Esophagus squamous epithelium (tissue), 4 donors: ENCODE measurements at regions not wholly inside any gene's neighbourhood (a gene's known extent, or its start where the extent isn't known, plus 50 kb on each side); places are given as distances from the start of the nearest gene placed in this dataset.

Source experiments
- POLR2A ChIP-seq, 4 donors: fragments of 450-650 bp; IDR thresholded peaks; one replicate each; pipeline ENCODE4 v1.6.1; 2017; ENCODE audit warnings: antibody characterized with exemption in 4 of 4, mild to moderate bottlenecking in 4 of 4, moderate library complexity in 3 of 4
- TF ChIP-seq, protein P1 (sequence below), 6 experiments: fragments of 450-650 bp in 4 of 6; fragments of 200-600 bp in 2 of 6; sonication (generic) in 2 of 6; IDR thresholded peaks; one replicate each; pipeline ENCODE4 v1.5.1; 2016 to 2019; ENCODE audit warnings: antibody characterized with exemption in 6 of 6, mild to moderate bottlenecking in 4 of 6, moderate library complexity in 4 of 6

DNA sequence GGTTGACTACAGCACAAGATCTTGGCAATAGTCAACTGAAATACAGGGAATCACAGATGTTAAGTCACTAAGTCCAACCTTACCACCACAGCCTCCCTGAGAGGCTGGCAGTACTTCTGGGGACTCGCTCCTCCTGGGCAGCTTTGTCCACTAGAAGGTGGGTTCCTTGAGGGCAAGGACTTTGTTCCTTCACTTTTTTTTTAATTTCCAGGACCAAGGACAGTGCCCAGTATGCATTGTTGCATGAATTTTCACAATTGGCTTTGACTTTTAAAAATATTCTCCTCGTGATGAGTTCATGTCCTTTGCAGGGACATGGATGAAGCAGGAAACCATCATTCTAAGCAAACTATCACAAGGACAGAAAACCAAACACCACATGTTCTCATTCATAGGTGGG, 96.7 kb upstream of the IGSF21 start:
- TF ChIP-seq, protein P1, sequence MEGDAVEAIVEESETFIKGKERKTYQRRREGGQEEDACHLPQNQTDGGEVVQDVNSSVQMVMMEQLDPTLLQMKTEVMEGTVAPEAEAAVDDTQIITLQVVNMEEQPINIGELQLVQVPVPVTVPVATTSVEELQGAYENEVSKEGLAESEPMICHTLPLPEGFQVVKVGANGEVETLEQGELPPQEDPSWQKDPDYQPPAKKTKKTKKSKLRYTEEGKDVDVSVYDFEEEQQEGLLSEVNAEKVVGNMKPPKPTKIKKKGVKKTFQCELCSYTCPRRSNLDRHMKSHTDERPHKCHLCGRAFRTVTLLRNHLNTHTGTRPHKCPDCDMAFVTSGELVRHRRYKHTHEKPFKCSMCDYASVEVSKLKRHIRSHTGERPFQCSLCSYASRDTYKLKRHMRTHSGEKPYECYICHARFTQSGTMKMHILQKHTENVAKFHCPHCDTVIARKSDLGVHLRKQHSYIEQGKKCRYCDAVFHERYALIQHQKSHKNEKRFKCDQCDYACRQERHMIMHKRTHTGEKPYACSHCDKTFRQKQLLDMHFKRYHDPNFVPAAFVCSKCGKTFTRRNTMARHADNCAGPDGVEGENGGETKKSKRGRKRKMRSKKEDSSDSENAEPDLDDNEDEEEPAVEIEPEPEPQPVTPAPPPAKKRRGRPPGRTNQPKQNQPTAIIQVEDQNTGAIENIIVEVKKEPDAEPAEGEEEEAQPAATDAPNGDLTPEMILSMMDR (IDR thresholded peaks at IDR 0.05) = no peak
- no peak for TF ChIP-seq POLR2A (IDR thresholded peaks at IDR 0.05)
